Neural cell (in vitro differentiated cells): ENCODE measurements at regions not wholly inside any gene's neighbourhood (a gene's known extent, or its start where the extent isn't known, plus 50 kb on each side); places are given as distances from the start of the nearest gene placed in this dataset.

Experiments used
- H2AFZ ChIP-seq: fragments of 200-600, 300-800 bp; sonication (generic), shearing (Covaris generic); 2 replicates; pipeline ENCODE4 v1.6.0; 2014; ENCODE audit warnings: low read depth, mild to moderate bottlenecking, antibody characterized with exemption, low read length, moderate library complexity
- H3F3A ChIP-seq: fragments of 200-600 bp; shearing (Covaris generic); 2 replicates; pipeline ENCODE4 v1.6.1; 2016; ENCODE audit warnings: mild to moderate bottlenecking, moderate library complexity, mixed read lengths, antibody characterized with exemption, low read length; ENCODE audit not compliant: insufficient read depth, poor library complexity, severe bottlenecking
- H3K27ac ChIP-seq: fragments of 200-600, 300-800 bp; sonication (generic), shearing (Covaris generic); 2 replicates; pipeline ENCODE4 v1.5.1; 2014; ENCODE audit warnings: mild to moderate bottlenecking, low read length, moderate library complexity
- H3K27me3 ChIP-seq: fragments of 300-800, 200-600 bp; sonication (generic), shearing (Covaris generic); 2 replicates; pipeline ENCODE4 v1.6.0; 2014; ENCODE audit warnings: mild to moderate bottlenecking, low read depth, low read length, moderate library complexity; ENCODE audit not compliant: insufficient read depth
- H3K36me3 ChIP-seq: fragments of 300-800, 200-600 bp; sonication (generic), shearing (Covaris generic); 2 replicates; pipeline ENCODE4 v1.5.1; 2014; ENCODE audit warnings: mild to moderate bottlenecking, antibody characterized with exemption, low read length, moderate library complexity; ENCODE audit not compliant: insufficient read depth
- H3K4me2 ChIP-seq: fragments of 300-800, 200-600 bp; sonication (generic), shearing (Covaris generic); 2 replicates; pipeline ENCODE4 v1.6.0; 2014; ENCODE audit warnings: mild to moderate bottlenecking, low read length
- H3K4me3 ChIP-seq: fragments of 300-800, 200-600 bp; sonication (generic), shearing (Covaris generic); 2 replicates; pipeline ENCODE4 v1.5.1; 2014; ENCODE audit warnings: mild to moderate bottlenecking, low read length, moderate library complexity
- H3K79me2 ChIP-seq: fragments of 200-600 bp; shearing (Covaris generic); replicated peaks from 2 replicates; pipeline ENCODE4 v1.6.0; 2014; ENCODE audit warnings: mild to moderate bottlenecking, low read length, moderate library complexity; ENCODE audit not compliant: insufficient read depth
- H3K9ac ChIP-seq: fragments of 300-800, 200-600 bp; sonication (generic), shearing (Covaris generic); 2 replicates; pipeline ENCODE4 v1.6.1; 2016; ENCODE audit warnings: mild to moderate bottlenecking, low read length, mixed read lengths
- H3K9me2 ChIP-seq: fragments of 200-600 bp; shearing (Covaris generic); 2 replicates; pipeline ENCODE4 v1.6.1; 2016; ENCODE audit warnings: mild to moderate bottlenecking, low read length, mixed read lengths; ENCODE audit not compliant: insufficient read depth
- H3K9me3 ChIP-seq: fragments of 200-600, 300-800 bp; sonication (generic), shearing (Covaris generic); 2 replicates; pipeline ENCODE4 v1.6.1; 2016; ENCODE audit warnings: mild to moderate bottlenecking, mixed run types, low read length, moderate library complexity, mixed read lengths
- H4K20me1 ChIP-seq: fragments of 200-600 bp; shearing (Covaris generic); 2 replicates; pipeline ENCODE4 v1.6.1; 2016; ENCODE audit warnings: mild to moderate bottlenecking, mixed run types; ENCODE audit not compliant: insufficient read depth
- CTCF ChIP-seq: fragments of 450-650 bp; IDR thresholded peaks from 2 replicates; pipeline ENCODE4 v1.5.1; 2014; ENCODE audit warnings: antibody characterized with exemption, mild to moderate bottlenecking, moderate library complexity; ENCODE audit not compliant: poor library complexity, severe bottlenecking
- EP300 ChIP-seq: fragments of 450-650 bp; conservative IDR thresholded peaks from 2 replicates; pipeline ENCODE4 v1.6.1; 2014; ENCODE audit warnings: antibody characterized with exemption, mild to moderate bottlenecking, moderate library complexity; ENCODE audit not compliant: poor library complexity, severe bottlenecking
- EZH2 ChIP-seq: fragments of 200-600, 300-800 bp; shearing (Covaris generic), sonication (generic); IDR thresholded peaks from 2 replicates; pipeline ENCODE4 v1.6.1; 2014; ENCODE audit warnings: antibody characterized with exemption, low read length, borderline replicate concordance, mild to moderate bottlenecking; ENCODE audit not compliant: insufficient read depth, poor library complexity, severe bottlenecking
- MXI1 ChIP-seq: fragments of 450-650 bp; conservative IDR thresholded peaks from 2 replicates; pipeline ENCODE4 v1.6.1; 2014; ENCODE audit warnings: antibody characterized with exemption, mild to moderate bottlenecking; ENCODE audit not compliant: poor library complexity, severe bottlenecking
- POLR2AphosphoS5 ChIP-seq: IDR thresholded peaks from 2 replicates; pipeline ENCODE4 v1.6.1; 2012
- RAD21 ChIP-seq: fragments of 450-650 bp; conservative IDR thresholded peaks from 2 replicates; pipeline ENCODE4 v1.6.1; 2014; ENCODE audit warnings: antibody characterized with exemption, mild to moderate bottlenecking, moderate library complexity
- REST ChIP-seq: IDR thresholded peaks from 2 replicates; pipeline ENCODE4 v1.6.1; 2012; ENCODE audit warnings: borderline replicate concordance
- SMC3 ChIP-seq: fragments of 450-650 bp; conservative IDR thresholded peaks from 2 replicates; pipeline ENCODE4 v1.6.1; 2014; ENCODE audit warnings: antibody characterized with exemption, mild to moderate bottlenecking, moderate library complexity; ENCODE audit not compliant: poor library complexity
- TAF1 ChIP-seq: IDR thresholded peaks from 2 replicates; pipeline ENCODE4 v1.6.1; 2012; ENCODE audit warnings: low read depth

GRCh38 chr7:380139-380485 is 90.1 kb downstream of the FOXL3 start:
- no peaks in the 10 kb centered on the region for H3K79me2 ChIP-seq
- no peaks in the 10 kb centered on the region for H3K9me2 ChIP-seq
- no peak overlapping the region for H3K4me3 ChIP-seq
- TF ChIP-seq CTCF (no peak), MXI1 (no peak), RAD21 (no peak), REST (no peak), POLR2AphosphoS5 (no peak), TAF1 (no peak), EP300 (no peak), EZH2 (no peak), SMC3 (no peak)
- no peak overlapping the region for H3K9ac ChIP-seq
- no peaks in the 10 kb centered on the region for H3F3A ChIP-seq
- H3K36me3 ChIP-seq, result no peaks in the 10 kb centered on the region
- H2AFZ ChIP-seq, result no peak overlapping the region
- H3K27me3 ChIP-seq, result no peaks in the 10 kb centered on the region
- H3K27ac ChIP-seq, result no peak overlapping the region
- H3K9me3 ChIP-seq, result no peaks in the 10 kb centered on the region
- H3K4me2 ChIP-seq, result no peak overlapping the region
- no peaks in the 10 kb centered on the region for H4K20me1 ChIP-seq

- Histone ChIP-seq H3K4me2 (no peak overlapping the region), H3K9ac (no peak overlapping the region), H4K20me1 (no peaks in the 10 kb centered on the region), H3K27me3 (no peaks in the 10 kb centered on the region), H3K9me3 (no peaks in the 10 kb centered on the region), H3K4me3 (no peak overlapping the region), H3K27ac (no peak overlapping the region), H2AFZ (no peak overlapping the region), H3F3A (no peaks in the 10 kb centered on the region), H3K9me2 (no peaks in the 10 kb centered on the region), H3K36me3 (no peaks in the 10 kb centered on the region), H3K79me2 (no peaks in the 10 kb centered on the region)
- no peak for TF ChIP-seq EZH2
- TF ChIP-seq EP300, result no peak
- TF ChIP-seq RAD21, result no peak
- TF ChIP-seq SMC3, result no peak
- TF ChIP-seq CTCF, result no peak
- TF ChIP-seq REST, result no peak
- no peak for TF ChIP-seq TAF1
- no peak for TF ChIP-seq POLR2AphosphoS5
- TF ChIP-seq MXI1, result no peak
These were observed 90.8 kb downstream of the FOXL3 start for GRCh38 chr7:380711-381210.
